Sigmoid colon (tissue), 4 donors: ENCODE measurements at regions not wholly inside any gene's neighbourhood (a gene's known extent, or its start where the extent isn't known, plus 50 kb on each side); places are given as distances from the start of the nearest gene placed in this dataset.

Source experiments
- CTCF ChIP-seq, 4 experiments: fragments of 450-650 bp in 3 of 4; fragments of 200-600 bp in 1 of 4; IDR thresholded peaks; one replicate each; pipeline ENCODE4 v1.5.1; 2016 to 2019; ENCODE audit warnings: antibody characterized with exemption in 4 of 4, mild to moderate bottlenecking in 3 of 4, moderate library complexity in 2 of 4
- EP300 ChIP-seq, 4 donors: sonication (generic); formaldehyde crosslinking; IDR thresholded peaks; one replicate each; pipeline ENCODE4 v1.6.1; 2017; ENCODE audit warnings: antibody characterized with exemption in 4 of 4

GRCh38 chr15:31577108-31577507 lies 250.5 kb downstream of the KLF13 start:
- TF ChIP-seq EP300 (IDR thresholded peaks at IDR 0.05) (no peak), CTCF (IDR thresholded peaks at IDR 0.05) (no peak)
